GM04503 (cell line): ENCODE measurements at regions not wholly inside any gene's neighbourhood (a gene's known extent, or its start where the extent isn't known, plus 50 kb on each side); places are given as distances from the start of the nearest gene placed in this dataset.

Experiments
- DNase-seq: peaks from one replicate; pipeline ENCODE4 v3.0.0-alpha.2; 2012; ENCODE audit warnings: low read depth

DNA sequence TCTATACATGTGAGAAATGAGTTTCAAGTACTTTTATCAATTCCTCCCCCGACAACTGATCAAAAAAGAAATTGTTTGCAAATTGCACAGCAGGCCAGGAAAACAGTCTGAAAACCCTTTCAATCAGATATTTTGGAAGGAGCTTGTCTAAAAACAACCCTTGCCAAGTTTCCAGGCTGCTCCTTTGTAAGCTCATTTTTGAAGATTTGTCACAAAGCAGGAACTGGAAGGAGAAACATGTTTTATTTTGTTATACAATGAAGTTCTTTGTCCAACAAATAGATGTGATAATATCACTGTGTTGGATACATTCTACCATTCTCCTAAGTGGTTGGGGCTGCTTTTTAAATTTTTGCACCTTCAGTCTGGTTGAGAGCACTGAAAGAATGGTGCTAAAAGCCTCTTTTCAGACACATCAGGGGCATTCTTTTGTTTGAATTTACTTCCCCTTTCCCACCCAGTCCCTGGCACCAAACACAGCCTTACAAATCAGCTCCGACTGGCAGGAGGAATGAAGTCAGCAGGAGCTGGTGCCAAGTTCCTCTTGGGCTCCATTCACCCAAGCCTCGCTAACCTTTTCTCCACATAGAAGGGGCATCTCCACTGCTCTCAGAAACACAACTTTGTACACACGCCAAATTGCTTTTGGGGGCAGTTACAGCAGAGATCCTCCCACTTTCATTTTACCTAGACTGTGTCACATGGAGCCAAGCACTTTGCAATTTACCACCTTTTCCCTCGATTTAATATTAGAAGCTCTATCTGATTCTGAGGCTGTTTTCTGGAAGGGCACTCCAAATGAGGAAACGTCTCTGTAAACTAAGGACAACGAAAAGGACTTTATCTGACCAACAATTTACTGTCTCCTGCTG is 88.0 kb downstream of the C1D start:
- no peak for DNase-seq

DNA sequence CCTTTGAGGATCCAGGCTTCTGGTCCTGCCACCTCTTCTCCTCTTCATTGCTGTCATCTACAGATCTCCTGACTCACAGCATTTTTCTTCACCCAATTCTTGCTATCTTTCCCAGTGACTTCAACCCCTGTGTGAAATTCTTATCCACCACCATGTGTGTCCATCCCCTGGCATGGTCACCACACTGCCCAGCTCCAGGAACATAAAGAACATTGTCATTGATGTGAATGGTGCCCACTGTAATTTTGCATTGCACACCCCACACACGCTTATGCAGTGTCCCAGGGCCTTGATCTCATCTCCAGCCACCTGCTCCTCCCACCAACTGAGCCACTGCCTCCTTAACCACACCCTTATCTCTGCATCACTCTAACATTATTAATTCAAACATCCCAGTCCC is 85.3 kb downstream of the C1D start:
- no peak for DNase-seq

DNA sequence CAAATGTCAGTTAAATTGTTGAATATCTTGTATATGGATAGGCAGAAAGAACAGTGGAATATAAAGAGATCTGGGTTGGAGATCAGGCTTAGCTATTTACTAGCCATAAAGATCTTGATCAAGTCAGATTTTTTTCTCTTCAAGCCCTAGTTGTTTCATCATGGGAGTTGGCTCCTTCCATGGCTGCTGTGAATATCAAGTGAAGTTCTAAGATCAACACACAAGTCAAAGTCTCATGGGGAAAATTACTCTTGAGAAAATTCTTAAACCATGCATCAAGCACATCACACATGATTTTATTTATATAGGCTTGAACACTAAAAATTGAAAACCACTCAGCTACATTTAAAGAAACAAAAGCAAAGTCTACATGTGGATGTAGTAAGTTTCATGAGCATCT is 79.8 kb downstream of the C1D start:
- no peak for DNase-seq

DNA sequence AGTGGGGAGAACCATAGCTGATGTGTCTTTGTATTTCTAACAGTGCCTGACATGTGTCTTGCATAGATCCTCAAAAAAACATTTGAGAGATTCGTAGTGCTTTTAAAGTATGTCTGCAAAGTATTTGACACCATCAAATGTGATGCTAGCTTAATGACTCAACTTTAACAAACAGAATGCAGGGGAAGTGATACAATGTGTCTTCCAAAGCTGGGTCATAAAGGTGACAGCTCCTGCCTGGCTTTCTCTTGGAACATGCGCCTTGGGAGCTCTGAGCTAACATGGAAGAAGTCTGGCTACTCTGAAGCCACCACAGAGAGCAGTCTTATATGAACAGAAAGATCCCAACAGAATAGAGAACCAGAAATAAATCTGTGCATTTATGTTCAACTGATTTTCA is 78.2 kb downstream of the C1D start:
- DNase-seq, result no peak

DNA sequence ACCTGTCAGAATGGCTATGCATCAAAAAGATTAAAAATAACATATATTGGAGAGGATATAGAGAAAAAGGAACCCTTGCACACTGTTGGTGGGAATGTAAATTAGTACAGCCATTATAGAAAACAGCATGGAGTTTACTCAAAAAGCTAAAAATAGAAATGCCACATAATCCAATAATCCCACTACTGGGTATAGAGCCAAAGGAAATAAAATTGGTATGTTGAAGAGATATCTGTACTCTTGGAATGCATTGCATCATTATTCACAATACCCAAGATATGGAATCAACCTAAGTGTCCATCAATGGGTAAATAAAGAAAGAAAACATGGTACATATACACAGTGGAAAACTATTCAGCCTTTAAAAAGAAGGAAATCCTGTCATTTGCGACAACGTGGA is 77.2 kb downstream of the C1D start:
- no peak for DNase-seq

DNA sequence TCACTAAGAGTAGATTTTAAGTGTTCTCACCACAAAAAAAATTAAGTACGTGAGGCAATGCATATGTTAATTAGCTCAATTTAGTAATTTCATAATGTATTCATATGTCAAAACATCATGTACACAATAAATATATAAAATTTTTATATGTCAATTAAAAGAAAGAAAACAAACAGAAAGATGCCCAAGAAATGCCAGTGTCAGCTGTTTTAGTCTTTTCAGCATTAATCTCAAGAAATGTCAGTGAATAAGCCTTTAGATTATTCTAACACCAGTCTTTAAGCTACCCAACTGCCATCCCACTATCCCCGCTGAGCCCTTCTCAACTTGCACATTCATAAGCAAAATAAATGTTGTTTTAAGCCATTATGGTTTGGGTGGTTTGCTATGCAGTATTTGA is 76.5 kb downstream of the C1D start:
- DNase-seq, result no peak
